HepG2 (cell line): ENCODE measurements at regions not wholly inside any gene's neighbourhood (a gene's known extent, or its start where the extent isn't known, plus 50 kb on each side); places are given as distances from the start of the nearest gene placed in this dataset.

ENCODE experiments used
- ATAC-seq: fragments of 200-7000 bp; cut with Tn5 transposase; 3 replicates; pipeline ENCODE4 v1.9.1; 2020; ENCODE audit warnings: mild to moderate bottlenecking, moderate library complexity
- BruUV-seq: library from RNA; stranded (reverse); fragments of 400-500 nt; replicated peaks from 2 replicates; lab custom pipeline; 2021; lab: Mats Ljungman, UMichigan
- CTCF ChIA-PET: fragments of 300-600 bp; formaldehyde crosslinking; extraction: SDS; loops from one replicate; lab custom pipeline; 2021; ENCODE audit warnings: low total read pairs, inconsistent platforms, low intra/inter-chr PET ratio; lab: Yijun Ruan, JAX
- POLR2A ChIA-PET: fragments of 350-600 bp; sonication (Branson Sonifier 250); formaldehyde crosslinking; loops from one replicate; lab custom pipeline; 2020; ENCODE audit warnings: antibody characterized with exemption, inconsistent platforms; lab: Yijun Ruan, JAX
- DNase-seq: peaks from one replicate; pipeline ENCODE4 v3.0.0-alpha.2; 2015; ENCODE audit warnings: low spot score
- FAIRE-seq: peaks from 3 replicates; lab custom pipeline; 2011; peaks lifted over from hg19 to GRCh38; lab: Jason Lieb, UNC
- H2AFZ ChIP-seq: one replicate; pipeline ENCODE4 v1.6.1; 2011; ENCODE audit warnings: low read length, inconsistent platforms
- H3K27ac ChIP-seq: fragments of 300-600 bp; 3 replicates; pipeline ENCODE4 v1.8.0; 2011; ENCODE audit warnings: mixed run types, mild to moderate bottlenecking, mixed read lengths, low read length, inconsistent platforms; ENCODE audit not compliant: insufficient read depth; ENCODE audit errors: extremely low read length
- H3K27me3 ChIP-seq, 2 experiments: fragments of 200-600 bp in 1 of 2; 2 replicates in 1 of 2; 3 replicates in 1 of 2; pipeline versions ENCODE4 v1.6.0 to v1.8.0; 2011; ENCODE audit warnings: low read length in 2 of 2, mild to moderate bottlenecking in 2 of 2, moderate library complexity in 2 of 2, inconsistent platforms in 1 of 2; ENCODE audit not compliant: insufficient read depth in 2 of 2, control insufficient read depth in 1 of 2
- H3K36me3 ChIP-seq, 2 experiments: fragments of 200-600 bp in 1 of 2; replicated peaks in 1 of 2; 2 replicates in 1 of 2; 3 replicates in 1 of 2; pipeline versions ENCODE4 v1.5.1 to v1.8.0; 2011; ENCODE audit warnings: low read length in 2 of 2, inconsistent platforms in 1 of 2; ENCODE audit not compliant: insufficient read depth in 2 of 2, control insufficient read depth in 1 of 2
- H3K4me1 ChIP-seq: 2 replicates; pipeline ENCODE4 v1.5.1; 2012; ENCODE audit warnings: low read length, inconsistent platforms; ENCODE audit not compliant: insufficient read depth
- H3K4me2 ChIP-seq: 2 replicates; pipeline ENCODE4 v1.6.0; 2011; ENCODE audit warnings: low read depth, low read length, inconsistent platforms
- H3K4me3 ChIP-seq, 3 experiments: fragments of 200-600 bp in 1 of 3; sonication (generic), shearing (Covaris generic) in 1 of 3; replicated peaks in 1 of 3; 2 replicates each; pipeline ENCODE4 v1.5.1; 2011 to 2016; ENCODE audit warnings: low read length in 3 of 3, inconsistent platforms in 2 of 3, low read depth in 2 of 3, mild to moderate bottlenecking in 2 of 3, control low read depth in 1 of 3, mixed read lengths in 1 of 3; ENCODE audit not compliant: insufficient read depth in 1 of 3
- H3K79me2 ChIP-seq: one replicate; pipeline ENCODE4 v1.6.1; 2011; ENCODE audit warnings: low read length, inconsistent platforms; ENCODE audit not compliant: insufficient read depth
- H3K9ac ChIP-seq: 2 replicates; pipeline ENCODE4 v1.6.0; 2011; ENCODE audit warnings: mild to moderate bottlenecking, low read depth, low read length, inconsistent platforms; ENCODE audit not compliant: insufficient read depth
- H3K9me3 ChIP-seq: 2 replicates; pipeline ENCODE4 v1.5.1; 2012; ENCODE audit warnings: mild to moderate bottlenecking, low read length
- H4K20me1 ChIP-seq: 2 replicates; pipeline ENCODE4 v1.6.0; 2011; ENCODE audit warnings: inconsistent platforms, mild to moderate bottlenecking, low read length, moderate library complexity; ENCODE audit not compliant: insufficient read depth
- BCL6 ChIP-seq: IDR thresholded peaks from 2 replicates; pipeline ENCODE4 v1.6.1; 2016; ENCODE audit warnings: missing genetic modification reagents, missing compliant biosample characterization
- DDIT3 ChIP-seq: sonication (generic); formaldehyde crosslinking; IDR thresholded peaks from 2 replicates; pipeline ENCODE4 v1.4.0; 2020; ENCODE audit warnings: mild to moderate bottlenecking, missing genetic modification reagents
- MTF1 ChIP-seq: sonication (generic); formaldehyde crosslinking; IDR thresholded peaks from 2 replicates; pipeline ENCODE4 v1.5.0; 2020; ENCODE audit warnings: missing genetic modification reagents
- TP53 ChIP-seq: sonication (generic); formaldehyde crosslinking; conservative IDR thresholded peaks from 2 replicates; pipeline ENCODE4 v1.4.0; 2020; ENCODE audit warnings: missing genetic modification reagents
- ZFP36L2 ChIP-seq: sonication (generic); formaldehyde crosslinking; IDR thresholded peaks from 2 replicates; pipeline ENCODE4 v1.4.0; 2020; ENCODE audit warnings: missing genetic modification reagents
- ZNF616 ChIP-seq: sonication (generic); formaldehyde crosslinking; IDR thresholded peaks from 2 replicates; pipeline ENCODE4 v1.5.0; 2020; ENCODE audit warnings: low read depth, mild to moderate bottlenecking, missing genetic modification reagents
- ZNF740 ChIP-seq: sonication (generic); formaldehyde crosslinking; IDR thresholded peaks from 2 replicates; pipeline ENCODE4 v1.4.0; 2020; ENCODE audit warnings: missing genetic modification reagents
- ZNF883 ChIP-seq: sonication (generic); formaldehyde crosslinking; IDR thresholded peaks from 2 replicates; pipeline ENCODE4 v1.5.1; 2020; ENCODE audit warnings: mild to moderate bottlenecking, missing genetic modification reagents; ENCODE audit errors: not compliant biosample characterization
- WGBS: methylation state at CpG from one replicate; pipeline ENCODE4 v1.1.6; 2017; ENCODE audit warnings: low lambda C conversion rate; 5-methylcytosine and 5-hydroxymethylcytosine counted together
- in situ Hi-C: cut with HindIII; loops from 2 replicates; pipeline ENCODE4 v1.10.0; 2017; ENCODE audit warnings: low pct_unique_long_range_greater_than_20kb; ENCODE audit not compliant: extremely low pct_ligation_motif_present
- intact Hi-C: fragments of 100-400 bp; cut with micrococcal nuclease; formaldehyde crosslinking; loops from one replicate; pipeline ENCODE4 v1.10.0; 2022; ENCODE audit not compliant: unreplicated experiment

- Histone ChIP-seq H3K27me3 (peaks cover 0 to 42% of the 10 kb centered on the region in 2 experiments; a peak in 4 of 5 replicates), H2AFZ (no peak overlapping the region), H3K9ac (no peak overlapping the region), H3K79me2 (no peaks in the 10 kb centered on the region), H3K4me2 (0 out of 2 replicates have a peak overlapping the region, but pooled peaks have one; percentile 44), H3K9me3 (no peaks in the 10 kb centered on the region), H3K4me3 (no peak overlapping the region), H3K27ac (no peak overlapping the region), H3K36me3 (no peaks in the 10 kb centered on the region), H4K20me1 (no peaks in the 10 kb centered on the region), H3K4me1 (peaks cover 50% of the 10 kb centered on the region)
- ATAC-seq (no peak), DNase-seq (no peak), FAIRE-seq (no peak)
- CTCF ChIA-PET, result no interaction called here
- TF ChIP-seq DDIT3 (CRISPR knock-in tag) (no peak), MTF1 (CRISPR knock-in tag) (no peak), TP53 (CRISPR knock-in tag) (no peak), ZNF883 (CRISPR knock-in tag) (no peak), ZNF616 (no peak), ZNF740 (CRISPR knock-in tag) (no peak), ZFP36L2 (CRISPR knock-in tag) (no peak), BCL6 (CRISPR knock-in tag) (peak; percentile 67)
- WGBS, result 16% methylated on average over 5 of the region's 5 CpGs
- in situ Hi-C loops, result no loop called here
- POLR2A ChIA-PET, result no interaction called here
- intact Hi-C loops, result loop anchor here (10.0 kb wide), 1 partner anchor 111 kb away; no protein-coding TSS in a partner anchor
- BruUV-seq, result no TSS peak
Observed at GRCh38 chr4:26024079-26024478, 110.1 kb downstream of the SMIM20 start.
